ENCODE measurements at regions not wholly inside any gene's neighbourhood (a gene's known extent, or its start where the extent isn't known, plus 50 kb on each side); places are given as distances from the start of the nearest gene placed in this dataset.

- FAIRE-seq (no peak), DNase-seq (no peak)
- TF ChIP-seq, protein P1, sequence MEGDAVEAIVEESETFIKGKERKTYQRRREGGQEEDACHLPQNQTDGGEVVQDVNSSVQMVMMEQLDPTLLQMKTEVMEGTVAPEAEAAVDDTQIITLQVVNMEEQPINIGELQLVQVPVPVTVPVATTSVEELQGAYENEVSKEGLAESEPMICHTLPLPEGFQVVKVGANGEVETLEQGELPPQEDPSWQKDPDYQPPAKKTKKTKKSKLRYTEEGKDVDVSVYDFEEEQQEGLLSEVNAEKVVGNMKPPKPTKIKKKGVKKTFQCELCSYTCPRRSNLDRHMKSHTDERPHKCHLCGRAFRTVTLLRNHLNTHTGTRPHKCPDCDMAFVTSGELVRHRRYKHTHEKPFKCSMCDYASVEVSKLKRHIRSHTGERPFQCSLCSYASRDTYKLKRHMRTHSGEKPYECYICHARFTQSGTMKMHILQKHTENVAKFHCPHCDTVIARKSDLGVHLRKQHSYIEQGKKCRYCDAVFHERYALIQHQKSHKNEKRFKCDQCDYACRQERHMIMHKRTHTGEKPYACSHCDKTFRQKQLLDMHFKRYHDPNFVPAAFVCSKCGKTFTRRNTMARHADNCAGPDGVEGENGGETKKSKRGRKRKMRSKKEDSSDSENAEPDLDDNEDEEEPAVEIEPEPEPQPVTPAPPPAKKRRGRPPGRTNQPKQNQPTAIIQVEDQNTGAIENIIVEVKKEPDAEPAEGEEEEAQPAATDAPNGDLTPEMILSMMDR (IDR thresholded peaks at IDR 0.05; ENCODE audit: borderline replicate concordance, extremely low read depth, insufficient read depth) = no peak
- intact Hi-C loops (cut with DNase I) = no loop called here
- Histone ChIP-seq H3K9ac (ENCODE audit: low read length in 3 of 3) (no peak overlapping the region), H3K9me3 (ENCODE audit: control insufficient read depth in 2 of 3, insufficient read depth in 1 of 3, low read length in 3 of 3) (no peaks in the 10 kb centered on the region), H3K4me3 (ENCODE audit: low read length in 3 of 3) (no peak overlapping the region), H3K27me3 (ENCODE audit: control insufficient read depth, insufficient read depth, low read length) (no peaks in the 10 kb centered on the region), H3K36me3 (ENCODE audit: control insufficient read depth in 2 of 3, insufficient read depth in 3 of 3, low read length in 3 of 3) (no peaks in the 10 kb centered on the region), H3K27ac (ENCODE audit: low read depth in 2 of 2, low read length in 2 of 2) (no peak overlapping the region), H3K4me1 (ENCODE audit: control insufficient read depth in 2 of 3, insufficient read depth in 2 of 3, low read depth in 1 of 3, low read length in 3 of 3) (no peaks in the 10 kb centered on the region)
These were observed 1064.0 kb upstream of the GYPC start for GRCh38 chr2:125591954-125592353.

DNA sequence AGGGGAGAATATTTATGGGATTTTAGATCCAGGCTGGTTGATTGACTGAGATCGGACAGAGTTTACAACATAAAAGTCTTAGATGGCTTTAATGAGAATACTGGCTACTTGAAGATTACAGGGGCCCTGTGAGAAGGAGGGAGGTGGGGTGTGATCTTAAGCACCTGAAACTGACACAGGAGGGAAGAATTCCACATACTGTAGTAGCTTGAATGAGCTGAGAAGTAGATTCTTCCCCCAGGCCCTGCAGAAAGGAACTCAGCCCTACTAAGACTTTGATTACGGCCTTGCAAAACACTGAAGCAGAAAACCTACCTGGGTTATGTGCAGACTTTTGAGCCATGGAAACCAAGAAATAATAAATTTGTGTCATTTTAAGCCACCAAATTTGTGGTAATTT lies 1062.9 kb upstream of the GYPC start:
- TF ChIP-seq, protein P1 (IDR thresholded peaks at IDR 0.05; ENCODE audit: borderline replicate concordance, extremely low read depth, insufficient read depth) = no peak
- Histone ChIP-seq H3K4me1 (ENCODE audit: control insufficient read depth in 2 of 3, insufficient read depth in 2 of 3, low read depth in 1 of 3, low read length in 3 of 3) (no peaks in the 10 kb centered on the region), H3K27ac (ENCODE audit: low read depth in 2 of 2, low read length in 2 of 2) (no peak overlapping the region), H3K9me3 (ENCODE audit: control insufficient read depth in 2 of 3, insufficient read depth in 1 of 3, low read length in 3 of 3) (no peaks in the 10 kb centered on the region), H3K4me3 (ENCODE audit: low read length in 3 of 3) (no peak overlapping the region), H3K27me3 (ENCODE audit: control insufficient read depth, insufficient read depth, low read length) (no peaks in the 10 kb centered on the region), H3K9ac (ENCODE audit: low read length in 3 of 3) (no peak overlapping the region), H3K36me3 (ENCODE audit: control insufficient read depth in 2 of 3, insufficient read depth in 3 of 3, low read length in 3 of 3) (no peaks in the 10 kb centered on the region)
- FAIRE-seq (no peak), DNase-seq (no peak)
- intact Hi-C loops (cut with DNase I) = no loop called here

DNA sequence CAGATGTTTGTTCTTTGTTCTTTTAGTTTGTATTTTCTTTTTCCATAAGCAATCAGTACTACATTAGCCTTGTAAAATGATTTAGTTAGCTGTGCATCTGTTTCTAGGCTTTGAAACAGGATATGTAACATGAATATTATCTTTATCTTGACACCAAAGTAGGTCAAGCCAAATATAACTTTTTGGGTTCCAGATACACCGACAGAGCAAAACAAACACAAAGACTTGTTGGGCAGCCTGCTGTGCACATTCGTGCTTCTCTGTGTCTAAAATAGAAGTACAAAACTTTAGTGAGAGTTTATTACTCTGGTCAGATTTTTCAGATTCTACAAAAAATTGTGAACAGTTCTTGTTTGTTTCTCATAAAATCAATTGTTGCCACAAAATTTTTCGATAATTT lies 1059.3 kb upstream of the GYPC start:
- Histone ChIP-seq H3K36me3 (ENCODE audit: control insufficient read depth in 2 of 3, insufficient read depth in 3 of 3, low read length in 3 of 3) (no peaks in the 10 kb centered on the region), H3K4me1 (ENCODE audit: control insufficient read depth in 2 of 3, insufficient read depth in 2 of 3, low read depth in 1 of 3, low read length in 3 of 3) (no peaks in the 10 kb centered on the region), H3K27me3 (ENCODE audit: control insufficient read depth, insufficient read depth, low read length) (no peaks in the 10 kb centered on the region), H3K4me3 (ENCODE audit: low read length in 3 of 3) (no peak overlapping the region), H3K9ac (ENCODE audit: low read length in 3 of 3) (no peak overlapping the region), H3K27ac (ENCODE audit: low read depth in 2 of 2, low read length in 2 of 2) (no peak overlapping the region), H3K9me3 (ENCODE audit: control insufficient read depth in 2 of 3, insufficient read depth in 1 of 3, low read length in 3 of 3) (no peaks in the 10 kb centered on the region)
- intact Hi-C loops (cut with DNase I) = no loop called here
- TF ChIP-seq, protein P1 (IDR thresholded peaks at IDR 0.05; ENCODE audit: borderline replicate concordance, extremely low read depth, insufficient read depth) = no peak
- no peak for FAIRE-seq
- DNase-seq = no peak

DNA sequence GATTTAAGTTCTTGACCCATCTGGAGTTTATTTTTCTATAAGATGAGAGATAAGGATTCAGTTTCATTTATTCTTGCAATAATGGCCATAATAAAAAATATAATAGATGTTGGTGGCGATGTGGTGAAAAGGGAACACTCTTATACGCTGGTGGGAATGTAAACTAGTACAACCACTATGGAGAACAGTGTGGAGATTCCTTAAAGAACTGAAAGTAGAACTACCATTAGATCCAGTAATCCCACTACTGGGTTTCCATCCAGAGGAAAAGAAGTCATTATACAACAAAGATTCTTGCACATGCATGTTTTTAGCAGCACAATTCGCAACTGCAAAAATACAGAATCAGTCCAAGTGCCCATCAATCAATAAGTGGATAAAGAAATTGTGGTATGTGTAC lies 1040.5 kb upstream of the GYPC start:
- intact Hi-C loops (cut with DNase I) = no loop called here

More for the DNA sequence above, 1040.5 kb upstream of the GYPC start:
- Histone ChIP-seq H3K9me3 (ENCODE audit: control insufficient read depth in 2 of 3, insufficient read depth in 1 of 3, low read length in 3 of 3) (no peaks in the 10 kb centered on the region), H3K4me1 (ENCODE audit: control insufficient read depth in 2 of 3, insufficient read depth in 2 of 3, low read depth in 1 of 3, low read length in 3 of 3) (no peaks in the 10 kb centered on the region), H3K4me3 (ENCODE audit: low read length in 3 of 3) (no peak overlapping the region), H3K27me3 (ENCODE audit: control insufficient read depth, insufficient read depth, low read length) (no peaks in the 10 kb centered on the region), H3K9ac (ENCODE audit: low read length in 3 of 3) (no peak overlapping the region), H3K27ac (ENCODE audit: low read depth in 2 of 2, low read length in 2 of 2) (no peak overlapping the region), H3K36me3 (ENCODE audit: control insufficient read depth in 2 of 3, insufficient read depth in 3 of 3, low read length in 3 of 3) (no peaks in the 10 kb centered on the region)
- TF ChIP-seq, protein P1 (IDR thresholded peaks at IDR 0.05; ENCODE audit: borderline replicate concordance, extremely low read depth, insufficient read depth) = no peak
- FAIRE-seq = no peak
- DNase-seq = no peak
